Left lung (tissue), 4 donors: ENCODE measurements at regions not wholly inside any gene's neighbourhood (a gene's known extent, or its start where the extent isn't known, plus 50 kb on each side); places are given as distances from the start of the nearest gene placed in this dataset.

ENCODE experiments used
- ATAC-seq: fragments of 200-7000 bp; cut with Tn5 transposase; one replicate; pipeline ENCODE4 v1.9.1; 2020; ENCODE audit warnings: moderate library complexity
- DNase-seq, 4 donors: peaks; one replicate each; pipeline ENCODE4 v3.0.0-alpha.2; 2013 to 2020
- H3K27ac ChIP-seq, 2 donors: fragments of 200-600 bp; sonication (generic) in 1 of 2; one replicate each; pipeline versions ENCODE4 v1.5.0 to v1.8.0; 2020 to 2021
- H3K27me3 ChIP-seq, 2 donors: fragments of 200-600 bp; sonication (generic) in 1 of 2; one replicate each; pipeline versions ENCODE4 v1.5.0 to v1.8.0; 2020 to 2021
- H3K36me3 ChIP-seq, 2 donors: fragments of 200-600 bp; sonication (generic) in 1 of 2; one replicate each; pipeline versions ENCODE4 v1.5.0 to v1.8.0; 2020 to 2021
- H3K4me1 ChIP-seq, 2 donors: fragments of 200-600 bp; one replicate each; pipeline ENCODE4 v1.8.0; 2021
- H3K4me3 ChIP-seq, 2 donors: fragments of 200-600 bp; sonication (generic) in 1 of 2; one replicate each; pipeline versions ENCODE4 v1.5.0 to v1.8.0; 2020 to 2021; ENCODE audit warnings: mild to moderate bottlenecking in 1 of 2
- H3K9me3 ChIP-seq, 2 donors: fragments of 200-600 bp; sonication (generic) in 1 of 2; one replicate each; pipeline versions ENCODE4 v1.5.0 to v1.8.0; 2020 to 2021
- CTCF ChIP-seq, 2 donors: fragments of 200-600 bp; sonication (generic) in 1 of 2; IDR thresholded peaks; one replicate each; pipeline versions ENCODE4 v1.5.0 to v1.8.0; 2021; ENCODE audit warnings: antibody characterized with exemption in 2 of 2
- intact Hi-C, 2 donors: fragments of 100-400 bp; cut with DNase I; formaldehyde crosslinking; loops; one replicate each; pipeline versions ENCODE4 v1.11.2 to v1.14.2; 2022
- donor health status: DM: no; HTN: yes; CAD: no.
- donor health status: DM: no; HTN: no; CAD: no.

GRCh38 chr3:182524711-182525401 is 268.4 kb upstream of the ATP11B start:
- H3K36me3 ChIP-seq = no peaks in the 10 kb centered on the region
- no peaks in the 10 kb centered on the region for H3K27me3 ChIP-seq
- no peaks in the 10 kb centered on the region for H3K4me1 ChIP-seq
- intact Hi-C loops = no loop called here
- H3K9me3 ChIP-seq = no peaks in the 10 kb centered on the region
- DNase-seq (peak in 1 of 4 donors; percentile 44), ATAC-seq (no peak)
- H3K27ac ChIP-seq = no peak overlapping the region
- TF ChIP-seq CTCF (IDR thresholded peaks at IDR 0.05) = no peak
- H3K4me3 ChIP-seq = no peak overlapping the region

- no peaks in the 10 kb centered on the region for H3K9me3 ChIP-seq
- no peaks in the 10 kb centered on the region for H3K4me1 ChIP-seq
- no peaks in the 10 kb centered on the region for H3K27me3 ChIP-seq
- H3K27ac ChIP-seq = no peak overlapping the region
- ATAC-seq (no peak), DNase-seq (no peak)
- no peak overlapping the region for H3K4me3 ChIP-seq
- H3K36me3 ChIP-seq = no peaks in the 10 kb centered on the region
- intact Hi-C loops = no loop called here
- no peak for TF ChIP-seq CTCF (IDR thresholded peaks at IDR 0.05)
Measured at GRCh38 chr3:182525766-182526374, 267.4 kb upstream of the ATP11B start.

GRCh38 chr3:182527745-182528144 is 265.6 kb upstream of the ATP11B start:
- Histone ChIP-seq H3K4me1 (no peaks in the 10 kb centered on the region), H3K36me3 (no peaks in the 10 kb centered on the region), H3K27ac (no peak overlapping the region), H3K9me3 (no peaks in the 10 kb centered on the region), H3K4me3 (no peak overlapping the region), H3K27me3 (no peaks in the 10 kb centered on the region)
- DNase-seq = no peak
- TF ChIP-seq CTCF (IDR thresholded peaks at IDR 0.05) = no peak
- intact Hi-C loops = no loop called here
- no peak for ATAC-seq

DNA sequence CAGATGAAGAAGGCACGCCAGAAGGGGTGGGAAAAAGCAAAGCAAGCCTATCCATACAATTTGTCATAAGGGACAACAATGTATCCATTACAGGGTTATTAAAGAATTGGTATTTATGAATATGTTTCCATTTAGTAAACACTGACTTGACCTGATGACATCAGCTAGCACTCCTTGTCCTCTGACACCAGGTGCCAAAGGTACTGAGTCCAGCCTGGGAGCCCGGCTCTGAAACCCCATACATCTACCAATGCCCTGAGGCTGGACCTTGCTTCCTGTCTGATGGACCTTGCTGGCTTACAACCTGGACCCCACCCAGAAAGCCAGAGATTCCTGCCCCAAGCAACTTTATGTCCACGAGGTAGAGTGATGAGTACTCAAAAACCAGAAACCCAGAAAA is 263.0 kb upstream of the ATP11B start:
- intact Hi-C loops = no loop called here

More for the DNA sequence above, 263.0 kb upstream of the ATP11B start:
- no peak for ATAC-seq
- TF ChIP-seq CTCF (IDR thresholded peaks at IDR 0.05) = no peak
- no peak overlapping the region for H3K4me3 ChIP-seq
- H3K27me3 ChIP-seq = no peaks in the 10 kb centered on the region
- H3K36me3 ChIP-seq = no peaks in the 10 kb centered on the region
- no peak overlapping the region for H3K27ac ChIP-seq
- H3K9me3 ChIP-seq = no peaks in the 10 kb centered on the region
- no peak for DNase-seq
- no peaks in the 10 kb centered on the region for H3K4me1 ChIP-seq
